Neural progenitor cell (in vitro differentiated cells): ENCODE measurements at regions not wholly inside any gene's neighbourhood (a gene's known extent, or its start where the extent isn't known, plus 50 kb on each side); places are given as distances from the start of the nearest gene placed in this dataset.

Experiments used
- EZH2 ChIP-seq: fragments of 200-600 bp; sonication (generic); IDR thresholded peaks from 2 replicates; pipeline ENCODE4 v1.6.1; 2017; ENCODE audit warnings: antibody characterized with exemption, mild to moderate bottlenecking, moderate library complexity
- EZH2phosphoT487 ChIP-seq: fragments of 200-600 bp; sonication (generic); IDR thresholded peaks from 2 replicates; pipeline ENCODE4 v1.6.1; 2017; ENCODE audit warnings: antibody characterized with exemption
- TF ChIP-seq, protein P1 (sequence below): fragments of 200-600 bp; sonication (generic); IDR thresholded peaks from 2 replicates; pipeline ENCODE4 v1.5.1; 2017; ENCODE audit warnings: antibody characterized with exemption, mild to moderate bottlenecking

DNA sequence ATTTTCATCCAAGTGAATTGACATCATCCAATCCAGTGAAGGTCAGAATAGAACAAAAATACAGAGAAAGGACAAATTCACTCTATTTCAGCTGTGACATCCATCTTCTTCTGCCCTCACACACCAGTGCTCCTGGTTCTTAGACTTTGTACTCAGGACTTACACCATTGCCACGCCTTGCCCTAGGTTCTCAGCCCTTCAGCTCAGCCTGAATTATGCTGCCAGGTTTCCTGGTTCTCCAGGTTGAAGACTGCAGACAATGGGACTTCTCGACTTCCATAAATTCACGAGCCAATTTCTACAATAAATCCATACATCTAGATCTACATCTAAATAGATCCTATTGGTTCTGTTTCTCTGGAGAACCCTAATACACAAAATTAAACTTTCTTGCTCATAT is 181.2 kb upstream of the KCND2 start:
- TF ChIP-seq EZH2 (no peak), EZH2phosphoT487 (no peak)
- TF ChIP-seq, protein P1, sequence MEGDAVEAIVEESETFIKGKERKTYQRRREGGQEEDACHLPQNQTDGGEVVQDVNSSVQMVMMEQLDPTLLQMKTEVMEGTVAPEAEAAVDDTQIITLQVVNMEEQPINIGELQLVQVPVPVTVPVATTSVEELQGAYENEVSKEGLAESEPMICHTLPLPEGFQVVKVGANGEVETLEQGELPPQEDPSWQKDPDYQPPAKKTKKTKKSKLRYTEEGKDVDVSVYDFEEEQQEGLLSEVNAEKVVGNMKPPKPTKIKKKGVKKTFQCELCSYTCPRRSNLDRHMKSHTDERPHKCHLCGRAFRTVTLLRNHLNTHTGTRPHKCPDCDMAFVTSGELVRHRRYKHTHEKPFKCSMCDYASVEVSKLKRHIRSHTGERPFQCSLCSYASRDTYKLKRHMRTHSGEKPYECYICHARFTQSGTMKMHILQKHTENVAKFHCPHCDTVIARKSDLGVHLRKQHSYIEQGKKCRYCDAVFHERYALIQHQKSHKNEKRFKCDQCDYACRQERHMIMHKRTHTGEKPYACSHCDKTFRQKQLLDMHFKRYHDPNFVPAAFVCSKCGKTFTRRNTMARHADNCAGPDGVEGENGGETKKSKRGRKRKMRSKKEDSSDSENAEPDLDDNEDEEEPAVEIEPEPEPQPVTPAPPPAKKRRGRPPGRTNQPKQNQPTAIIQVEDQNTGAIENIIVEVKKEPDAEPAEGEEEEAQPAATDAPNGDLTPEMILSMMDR: no peak
